ENCODE measurements at regions not wholly inside any gene's neighbourhood (a gene's known extent, or its start where the extent isn't known, plus 50 kb on each side); places are given as distances from the start of the nearest gene placed in this dataset.

- no peak for TF ChIP-seq CTCF (IDR thresholded peaks at IDR 0.05)
- no peak for DNase-seq (ENCODE audit: low spot score)
- H3K4me3 ChIP-seq = no peak overlapping the region
Observed at GRCh38 chr21:35156293-35157278, 107.5 kb upstream of the RUNX1 start.

GRCh38 chr21:35154788-35155187 lies 105.7 kb upstream of the RUNX1 start:
- no peak for DNase-seq (ENCODE audit: low spot score)
- TF ChIP-seq CTCF (IDR thresholded peaks at IDR 0.05) = no peak
- no peak overlapping the region for H3K4me3 ChIP-seq
- H3K27ac ChIP-seq = no peak overlapping the region

More at GRCh38 chr21:35156293-35157278, 107.5 kb upstream of the RUNX1 start:
- no peak overlapping the region for H3K27ac ChIP-seq

GRCh38 chr21:35153671-35154070 lies 104.6 kb upstream of the RUNX1 start:
- H3K27ac ChIP-seq = no peak overlapping the region

GRCh38 chr21:35150562-35151226 lies 101.6 kb upstream of the RUNX1 start:
- no peak overlapping the region for H3K4me3 ChIP-seq
- TF ChIP-seq CTCF (IDR thresholded peaks at IDR 0.05) = no peak
- H3K27ac ChIP-seq = no peak overlapping the region
- no peak for DNase-seq (ENCODE audit: low spot score)

More at GRCh38 chr21:35153671-35154070, 104.6 kb upstream of the RUNX1 start:
- no peak for TF ChIP-seq CTCF (IDR thresholded peaks at IDR 0.05)
- no peak for DNase-seq (ENCODE audit: low spot score)
- no peak overlapping the region for H3K4me3 ChIP-seq

- TF ChIP-seq CTCF (IDR thresholded peaks at IDR 0.05) = no peak
- Histone ChIP-seq H3K4me3 (no peak overlapping the region), H3K27ac (no peak overlapping the region)
- no peak for DNase-seq (ENCODE audit: low spot score)
Observed at GRCh38 chr21:35149698-35150097, 100.6 kb upstream of the RUNX1 start.

GRCh38 chr21:35147439-35147838 lies 98.3 kb upstream of the RUNX1 start:
- DNase-seq (ENCODE audit: low spot score) = no peak
- no peak overlapping the region for H3K4me3 ChIP-seq
- no peak overlapping the region for H3K27ac ChIP-seq
- TF ChIP-seq CTCF (IDR thresholded peaks at IDR 0.05) = no peak
